ENCODE measurements at regions not wholly inside any gene's neighbourhood (a gene's known extent, or its start where the extent isn't known, plus 50 kb on each side); places are given as distances from the start of the nearest gene placed in this dataset.

DNA sequence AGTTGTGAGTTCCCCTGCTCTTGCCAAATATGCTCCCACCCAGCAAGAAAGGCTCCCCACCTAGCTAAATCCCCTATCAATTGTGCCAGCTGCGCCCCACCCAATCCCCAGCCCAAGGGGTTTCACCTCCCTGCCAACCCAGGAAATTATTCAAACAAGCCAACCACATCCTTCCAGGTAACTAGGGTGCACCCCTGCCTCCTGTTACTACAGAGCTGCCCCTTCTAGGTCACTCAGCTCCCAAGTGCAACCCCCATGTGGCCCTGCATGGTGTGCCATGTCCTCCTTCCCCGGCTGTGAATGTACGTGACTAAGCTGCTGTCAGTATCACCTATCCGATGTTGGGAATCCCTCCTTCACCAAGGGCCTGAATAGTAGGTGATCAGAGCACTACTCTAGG, 91.2 kb upstream of the LDAH start:
- TF ChIP-seq, protein P1, sequence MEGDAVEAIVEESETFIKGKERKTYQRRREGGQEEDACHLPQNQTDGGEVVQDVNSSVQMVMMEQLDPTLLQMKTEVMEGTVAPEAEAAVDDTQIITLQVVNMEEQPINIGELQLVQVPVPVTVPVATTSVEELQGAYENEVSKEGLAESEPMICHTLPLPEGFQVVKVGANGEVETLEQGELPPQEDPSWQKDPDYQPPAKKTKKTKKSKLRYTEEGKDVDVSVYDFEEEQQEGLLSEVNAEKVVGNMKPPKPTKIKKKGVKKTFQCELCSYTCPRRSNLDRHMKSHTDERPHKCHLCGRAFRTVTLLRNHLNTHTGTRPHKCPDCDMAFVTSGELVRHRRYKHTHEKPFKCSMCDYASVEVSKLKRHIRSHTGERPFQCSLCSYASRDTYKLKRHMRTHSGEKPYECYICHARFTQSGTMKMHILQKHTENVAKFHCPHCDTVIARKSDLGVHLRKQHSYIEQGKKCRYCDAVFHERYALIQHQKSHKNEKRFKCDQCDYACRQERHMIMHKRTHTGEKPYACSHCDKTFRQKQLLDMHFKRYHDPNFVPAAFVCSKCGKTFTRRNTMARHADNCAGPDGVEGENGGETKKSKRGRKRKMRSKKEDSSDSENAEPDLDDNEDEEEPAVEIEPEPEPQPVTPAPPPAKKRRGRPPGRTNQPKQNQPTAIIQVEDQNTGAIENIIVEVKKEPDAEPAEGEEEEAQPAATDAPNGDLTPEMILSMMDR (IDR thresholded peaks at IDR 0.05; ENCODE audit: extremely low read depth, missing control alignments), result no peak
- no peak for DNase-seq (ENCODE audit: low spot score)

DNA sequence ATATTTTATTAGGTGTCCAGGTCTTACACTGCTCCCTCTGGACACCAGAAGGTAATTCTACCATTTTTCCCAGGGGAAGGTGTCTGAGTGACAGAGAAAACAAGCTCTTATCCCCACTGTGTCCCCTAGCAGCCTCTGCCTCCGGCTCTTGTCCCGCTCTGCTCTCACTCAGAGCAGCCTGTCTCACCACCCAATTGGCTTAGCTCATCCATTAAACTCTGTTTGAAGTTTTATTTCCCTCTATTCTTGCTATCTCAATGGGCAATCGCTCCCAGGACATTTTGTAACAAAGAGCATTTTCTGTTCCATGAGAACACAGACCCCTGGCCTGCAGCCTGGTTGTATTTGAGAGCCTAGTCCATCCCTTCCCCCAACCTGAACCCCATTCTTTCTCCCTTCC, 90.6 kb upstream of the LDAH start:
- DNase-seq (ENCODE audit: low spot score), result no peak
- TF ChIP-seq, protein P1 (IDR thresholded peaks at IDR 0.05; ENCODE audit: extremely low read depth, missing control alignments), result no peak

DNA sequence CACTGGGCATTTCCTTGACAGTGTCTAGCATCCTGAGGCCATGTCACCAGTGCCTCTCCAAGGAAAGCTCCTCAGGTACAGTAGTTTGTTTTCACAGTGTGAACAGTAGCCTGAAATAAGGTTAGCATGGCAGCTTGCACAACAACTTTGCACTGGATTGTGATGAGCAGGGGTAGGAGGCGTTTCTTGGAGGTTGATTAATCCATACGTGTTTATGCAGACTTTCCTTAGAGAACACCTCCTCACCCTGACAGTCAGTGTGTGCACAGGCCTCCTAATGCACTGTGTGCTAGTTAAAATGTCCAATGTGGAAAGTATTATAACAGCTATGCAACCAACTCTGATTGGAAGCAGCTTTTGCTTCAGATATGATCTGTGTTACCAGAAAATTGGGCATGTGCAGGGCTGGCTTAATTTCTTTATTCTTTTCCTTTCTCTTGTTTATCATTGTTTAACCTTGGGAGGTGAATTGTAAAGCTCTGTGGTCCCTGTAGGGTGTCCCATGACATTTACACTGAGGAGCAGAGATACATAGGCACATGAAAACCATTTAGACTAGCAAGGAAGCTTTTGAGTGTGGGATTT, 77.2 kb upstream of the LDAH start:
- TF ChIP-seq, protein P1 (IDR thresholded peaks at IDR 0.05; ENCODE audit: extremely low read depth, missing control alignments), result no peak
- DNase-seq (ENCODE audit: low spot score), result no peak

- TF ChIP-seq, protein P1 (IDR thresholded peaks at IDR 0.05; ENCODE audit: extremely low read depth, missing control alignments), result no peak
- no peak for DNase-seq (ENCODE audit: low spot score)
These were observed 75.1 kb upstream of the LDAH start for GRCh38 chr2:20897874-20898453.

- TF ChIP-seq, protein P1 (IDR thresholded peaks at IDR 0.05; ENCODE audit: extremely low read depth, missing control alignments), result no peak
- no peak for DNase-seq (ENCODE audit: low spot score)
These were observed 74.1 kb upstream of the LDAH start for GRCh38 chr2:20897047-20897446.

- DNase-seq (ENCODE audit: low spot score), result no peak
- TF ChIP-seq, protein P1 (IDR thresholded peaks at IDR 0.05; ENCODE audit: extremely low read depth, missing control alignments), result no peak
These were observed 61.9 kb upstream of the LDAH start for GRCh38 chr2:20884829-20885228.

DNA sequence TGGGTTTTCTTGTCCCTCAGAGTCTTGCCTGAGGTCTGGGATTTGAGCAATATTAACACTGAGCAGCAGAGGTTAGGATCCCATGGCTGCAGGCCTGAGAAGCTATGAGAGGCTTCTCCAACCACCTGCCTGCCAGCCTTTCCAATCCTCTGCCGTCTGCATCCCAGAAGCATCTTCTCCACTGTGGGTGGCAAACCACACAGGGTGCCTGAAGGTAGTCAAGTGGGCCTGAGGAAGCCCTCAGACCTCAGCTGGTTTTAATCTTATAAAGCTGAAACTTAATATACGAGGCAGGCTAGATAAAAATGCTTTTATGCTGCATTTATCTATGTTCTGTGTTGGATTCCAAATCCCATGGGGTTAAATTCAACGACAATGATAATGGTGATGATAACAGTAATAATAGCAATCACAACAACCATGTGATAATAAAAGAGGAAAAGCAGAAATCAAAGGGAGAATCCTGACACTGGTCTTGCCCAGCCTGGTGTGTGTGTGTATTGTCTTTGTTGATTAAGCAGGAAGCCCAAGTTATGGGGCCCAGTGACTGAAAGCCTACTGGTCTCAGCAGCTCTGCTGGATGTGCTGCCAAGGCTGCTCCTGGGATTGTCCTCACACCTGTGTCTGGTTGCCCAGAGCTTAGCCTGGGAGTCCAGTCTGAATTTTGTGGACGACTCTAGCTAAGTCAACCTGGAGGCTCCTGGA, 59.7 kb upstream of the LDAH start:
- TF ChIP-seq, protein P1 (IDR thresholded peaks at IDR 0.05; ENCODE audit: extremely low read depth, missing control alignments), result no peak
- DNase-seq (ENCODE audit: low spot score), result no peak

Measured in GM20000 (cell line).